Hindlimb muscle (tissue), 1 donor: ENCODE measurements at regions not wholly inside any gene's neighbourhood (a gene's known extent, or its start where the extent isn't known, plus 50 kb on each side); places are given as distances from the start of the nearest gene placed in this dataset.

ENCODE experiments used
- DNase-seq: peaks from one replicate; pipeline ENCODE4 v3.0.0-alpha.2; 2013

- DNase-seq, result no peak
Observed at GRCh38 chr5:16013334-16014065, 166.1 kb downstream of the MARCHF11 start.

DNA sequence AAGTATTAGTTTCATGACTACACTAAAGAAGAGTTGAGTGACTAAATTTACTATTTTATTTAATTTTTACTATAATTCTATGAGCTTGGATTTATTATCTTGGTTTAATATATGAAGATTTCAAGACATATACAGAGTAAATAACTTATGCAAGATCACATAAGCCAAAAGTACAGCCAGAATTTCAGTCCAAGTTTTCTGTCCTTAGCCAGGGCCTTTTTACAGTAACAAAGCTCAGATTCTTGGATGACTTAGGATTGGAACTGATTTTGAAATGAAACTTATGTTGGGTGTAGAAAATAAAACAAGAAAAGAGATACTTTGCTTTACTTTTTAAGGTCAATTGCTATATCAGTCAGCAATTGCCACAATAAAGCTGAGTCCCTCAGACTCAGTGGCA, 170.3 kb downstream of the MARCHF11 start:
- no peak for DNase-seq

GRCh38 chr5:16007750-16008415, 171.7 kb downstream of the MARCHF11 start:
- DNase-seq, result no peak

DNA sequence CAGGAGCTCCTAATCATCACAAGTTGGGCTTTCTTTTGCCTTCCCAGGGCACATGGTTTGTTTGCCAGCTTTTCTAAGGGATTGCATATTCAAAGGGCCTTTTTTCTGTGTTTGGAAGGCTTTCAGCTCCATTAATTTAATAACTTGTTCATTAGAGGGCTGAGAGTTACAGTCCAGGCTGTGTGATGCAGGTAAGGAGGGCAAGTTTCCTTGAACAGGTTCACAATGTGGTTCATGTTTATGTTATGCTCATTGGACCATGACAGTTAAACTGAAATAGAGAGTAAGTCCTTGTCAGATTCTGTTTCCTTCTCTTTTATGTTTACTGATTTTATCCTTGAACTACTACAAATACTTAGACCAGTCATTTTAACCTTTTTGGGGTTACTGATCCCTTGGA, 174.4 kb downstream of the MARCHF11 start:
- no peak for DNase-seq

- peak; percentile 33 for DNase-seq
Observed at GRCh38 chr5:16000056-16000455, 179.5 kb downstream of the MARCHF11 start.

DNA sequence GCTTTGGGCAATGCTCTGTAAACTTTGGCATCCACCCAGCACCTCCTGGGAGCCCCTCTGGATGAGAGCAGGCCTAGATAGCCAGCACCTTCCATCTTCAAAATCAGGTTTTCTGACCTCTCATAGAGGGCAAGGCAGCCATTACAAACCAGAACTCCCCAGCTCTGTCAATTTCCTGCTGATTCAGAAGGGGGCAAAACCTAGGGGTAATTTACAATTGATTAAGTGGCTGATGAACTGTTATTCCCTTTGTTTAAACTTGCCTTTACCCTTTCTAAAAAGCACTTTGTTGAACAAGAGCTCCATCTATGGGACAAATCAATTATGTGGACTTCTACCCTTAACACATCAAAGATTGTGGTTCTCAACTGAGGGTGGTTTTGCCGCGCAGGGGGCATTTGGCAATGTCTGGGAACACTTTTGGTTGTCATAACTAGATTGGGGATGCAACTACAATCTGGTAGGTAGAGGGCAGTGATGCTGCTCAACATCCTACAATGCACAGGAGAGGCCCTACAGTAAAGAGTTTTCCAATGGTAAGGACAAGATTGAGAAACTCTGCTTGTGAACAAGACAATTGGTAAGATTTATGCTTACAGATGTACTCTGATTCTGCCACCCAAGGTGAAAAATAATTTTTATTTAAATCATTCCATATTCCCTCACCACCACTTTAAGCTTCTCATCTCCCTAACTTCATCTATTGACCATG, 184.1 kb downstream of the MARCHF11 start:
- no peak for DNase-seq

DNA sequence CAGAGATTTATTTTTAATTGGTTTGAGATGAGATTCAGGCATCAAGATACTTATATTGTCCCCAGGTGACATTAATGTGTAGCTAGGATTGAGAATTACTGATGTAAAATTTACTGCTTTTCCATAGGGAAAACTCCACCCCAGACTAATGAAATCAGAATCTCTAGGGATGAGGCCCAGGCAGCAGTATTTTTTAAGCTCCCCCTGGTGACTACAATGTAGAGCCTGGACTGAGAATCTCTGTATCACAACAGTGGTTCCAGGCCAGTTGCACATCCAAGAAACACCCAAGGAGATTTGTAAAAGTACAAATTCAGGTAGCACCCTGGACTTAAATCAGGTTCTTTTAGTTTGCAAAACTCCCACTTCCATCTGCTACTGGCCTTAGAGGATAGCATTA, 185.7 kb downstream of the MARCHF11 start:
- no peak for DNase-seq

DNA sequence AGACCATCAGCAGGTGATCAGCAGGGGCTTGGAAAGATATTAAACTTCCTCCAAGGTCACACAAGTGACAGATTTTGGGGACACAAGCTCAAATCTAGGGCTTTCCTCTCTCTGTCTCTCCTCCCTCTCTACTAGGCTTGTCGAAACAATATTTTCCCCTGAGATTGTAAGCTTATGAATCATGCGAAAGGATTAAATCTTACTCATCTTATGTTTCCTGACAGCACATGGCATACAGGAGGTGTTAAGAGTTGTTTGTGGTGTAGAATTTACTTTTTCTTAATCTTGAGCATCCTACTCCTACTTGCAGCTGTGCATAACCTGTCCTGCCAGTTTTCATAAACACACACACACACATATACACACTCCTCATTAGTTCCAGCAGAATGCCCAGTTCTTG, 186.3 kb downstream of the MARCHF11 start:
- no peak for DNase-seq

DNA sequence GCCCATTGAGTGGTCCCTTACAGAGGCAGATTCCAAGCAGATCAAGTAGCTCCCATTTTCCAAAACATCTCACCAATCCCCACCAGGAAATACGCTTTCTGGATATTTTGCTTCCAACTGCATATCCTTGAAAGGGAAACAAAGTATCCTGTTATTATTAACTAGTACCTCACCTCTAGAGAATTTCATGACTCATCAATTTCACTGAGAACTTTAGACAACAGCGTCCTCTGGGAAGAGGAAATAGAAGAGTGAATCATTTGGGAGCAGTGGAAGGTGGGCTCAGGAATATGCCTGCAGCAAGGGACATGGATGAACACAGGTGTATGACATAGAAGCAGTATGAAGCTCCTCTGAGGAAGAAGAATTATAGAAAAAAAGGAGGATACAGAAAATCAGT, 186.7 kb downstream of the MARCHF11 start:
- DNase-seq, result no peak

DNA sequence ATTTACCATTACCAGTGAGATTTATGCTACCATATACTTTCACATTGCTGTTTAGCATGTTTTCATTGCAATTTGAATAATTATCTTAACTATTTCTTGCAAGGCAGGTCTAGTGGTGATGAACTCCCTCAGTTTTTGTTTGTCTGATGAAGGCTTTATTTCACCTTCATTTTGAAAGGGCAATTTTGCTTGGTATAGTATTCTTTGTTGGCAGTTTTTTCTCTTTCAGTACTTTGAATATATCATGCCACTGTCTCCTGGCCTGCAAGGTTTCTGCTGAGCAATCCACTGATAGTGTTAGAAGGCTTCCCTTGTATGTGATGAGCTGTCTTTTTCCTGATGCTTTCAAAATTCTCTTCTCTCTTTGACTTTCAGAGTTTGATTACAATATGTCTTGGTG, 188.0 kb downstream of the MARCHF11 start:
- no peak for DNase-seq
